Left forelimb (tissue), 1 donor: ENCODE measurements at regions not wholly inside any gene's neighbourhood (a gene's known extent, or its start where the extent isn't known, plus 50 kb on each side); places are given as distances from the start of the nearest gene placed in this dataset.

Experiments used
- DNase-seq: peaks from one replicate; pipeline ENCODE4 v3.0.0-alpha.2; 2018; ENCODE audit warnings: low spot score

- DNase-seq, result no peak
These were observed 1258.1 kb upstream of the CELF2 start for GRCh38 chr10:9759596-9759995.

DNA sequence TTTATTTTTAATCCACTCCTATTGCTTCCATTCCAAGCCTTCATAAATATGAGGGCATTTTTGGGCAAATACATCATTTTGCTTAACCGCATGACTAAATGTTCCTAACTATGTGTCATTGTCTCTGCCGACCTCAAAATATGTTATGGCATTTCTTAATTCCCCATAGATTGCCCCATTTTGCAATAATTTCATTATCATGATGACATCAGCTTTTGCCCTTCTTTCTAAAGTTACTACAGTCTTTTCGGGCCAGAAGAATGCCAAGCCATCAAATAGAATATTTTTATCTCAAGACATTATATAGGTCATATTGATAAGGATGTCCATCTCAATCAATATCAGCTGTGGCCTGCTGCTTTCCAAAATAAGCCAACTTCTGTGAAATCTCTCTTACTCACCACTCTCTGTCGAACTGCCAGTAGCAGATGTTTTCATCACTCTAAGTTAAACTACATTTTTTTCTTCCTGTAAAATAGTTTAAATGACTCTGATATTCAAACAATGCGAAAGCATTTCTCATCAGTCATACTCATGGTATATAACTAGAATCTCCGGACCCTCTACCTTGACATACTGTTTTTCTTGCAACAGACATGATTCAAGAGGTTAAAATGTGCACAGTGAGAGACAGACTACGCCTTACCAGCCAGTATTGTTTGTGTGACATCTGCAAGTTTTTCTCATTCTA lies 1254.6 kb upstream of the CELF2 start:
- DNase-seq, result no peak

DNA sequence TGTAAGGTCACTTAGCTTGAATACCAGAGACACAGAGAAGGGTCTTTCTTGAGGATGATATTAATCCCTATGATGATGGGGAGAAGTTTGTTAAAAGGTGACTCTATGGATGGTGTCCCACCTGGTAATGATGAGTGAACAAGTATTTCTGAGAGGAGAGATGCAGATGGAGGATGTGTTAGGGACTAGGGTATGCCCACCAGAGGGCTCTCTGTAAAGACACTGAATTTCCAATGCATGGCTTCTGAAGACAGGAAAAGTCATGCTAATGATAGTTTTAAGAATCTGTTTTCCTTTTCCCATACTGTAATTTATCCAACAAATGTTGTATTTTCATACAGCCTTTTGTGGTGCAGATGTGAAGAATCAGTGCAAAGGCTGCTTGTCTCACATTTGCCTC lies 1250.9 kb upstream of the CELF2 start:
- no peak for DNase-seq

GRCh38 chr10:9781666-9782065 lies 1236.0 kb upstream of the CELF2 start:
- no peak for DNase-seq

DNA sequence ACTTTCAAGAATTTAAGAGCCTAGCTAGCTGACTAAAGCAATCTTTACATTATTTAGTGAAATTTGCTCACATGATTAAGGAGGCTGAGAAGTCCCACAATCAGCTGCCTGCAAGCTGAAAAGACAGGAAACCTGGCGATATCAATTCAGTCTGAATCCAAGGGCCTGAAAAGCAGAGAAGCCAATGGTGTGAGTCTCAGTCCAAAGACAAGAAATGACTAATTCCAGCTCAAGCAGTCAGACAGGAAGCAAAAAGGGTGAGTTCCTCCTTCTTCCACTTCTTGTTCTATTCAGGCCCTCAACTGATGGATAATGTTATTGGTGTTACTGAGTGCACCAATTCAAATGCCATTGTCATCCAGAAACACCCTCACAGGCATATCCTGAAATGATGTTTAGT lies 1231.6 kb upstream of the CELF2 start:
- no peak for DNase-seq

GRCh38 chr10:9786576-9786975 lies 1231.1 kb upstream of the CELF2 start:
- DNase-seq, result no peak

- DNase-seq, result no peak
These were observed 1227.7 kb upstream of the CELF2 start for GRCh38 chr10:9789996-9790395.

GRCh38 chr10:9792181-9792580 lies 1225.5 kb upstream of the CELF2 start:
- no peak for DNase-seq

- no peak for DNase-seq
These were observed 1221.1 kb upstream of the CELF2 start for GRCh38 chr10:9796564-9796963.

GRCh38 chr10:9800011-9800410 lies 1217.7 kb upstream of the CELF2 start:
- DNase-seq, result no peak

- DNase-seq, result no peak
These were observed 1217.1 kb upstream of the CELF2 start for GRCh38 chr10:9800571-9800970.

DNA sequence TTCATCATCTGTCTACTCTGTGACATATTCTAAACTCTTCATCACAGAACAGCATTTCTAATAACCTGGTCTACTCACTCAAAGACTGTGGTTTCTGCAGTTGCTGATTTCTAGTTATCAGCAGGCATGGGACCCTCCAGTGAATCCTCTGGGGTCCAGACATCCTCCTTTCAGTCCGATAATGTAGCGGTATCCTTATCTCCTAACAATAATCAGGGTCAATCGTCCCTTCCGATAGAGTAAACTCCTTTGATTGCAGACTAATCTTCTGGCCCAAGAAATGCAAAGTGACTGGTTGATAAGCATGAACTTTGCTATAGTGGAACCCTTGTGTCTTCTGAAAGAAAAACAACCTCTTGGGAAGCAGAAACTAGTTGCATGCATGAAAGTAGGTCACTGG lies 1209.8 kb upstream of the CELF2 start:
- DNase-seq, result no peak

GRCh38 chr10:9811601-9812000 lies 1206.1 kb upstream of the CELF2 start:
- no peak for DNase-seq

DNA sequence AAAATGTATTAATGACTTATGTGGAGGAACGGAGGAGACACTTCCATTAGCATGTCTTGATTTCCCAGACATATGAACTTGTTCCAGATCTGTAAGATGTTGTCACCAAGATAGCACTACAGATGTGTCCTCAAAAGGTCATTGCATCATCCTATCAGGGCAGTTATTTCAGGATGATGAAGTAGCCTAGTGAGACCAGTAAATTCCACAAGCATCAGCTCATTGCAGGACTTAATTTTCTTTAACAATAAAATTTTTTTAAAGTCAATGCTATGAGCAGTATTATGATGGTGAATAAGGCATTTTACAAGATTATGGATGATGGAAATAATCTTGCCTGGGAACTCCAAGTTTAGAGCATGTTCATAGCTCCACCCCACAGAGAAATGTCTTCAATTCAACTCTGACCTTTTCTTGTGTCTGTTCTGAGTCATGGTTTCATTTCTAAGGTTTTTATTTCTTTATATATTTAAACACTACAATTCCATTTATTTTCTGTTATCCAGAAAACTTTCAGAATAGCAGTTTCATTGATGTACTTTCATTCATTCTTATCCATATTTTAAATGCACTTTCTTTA lies 1203.3 kb upstream of the CELF2 start:
- DNase-seq, result no peak

DNA sequence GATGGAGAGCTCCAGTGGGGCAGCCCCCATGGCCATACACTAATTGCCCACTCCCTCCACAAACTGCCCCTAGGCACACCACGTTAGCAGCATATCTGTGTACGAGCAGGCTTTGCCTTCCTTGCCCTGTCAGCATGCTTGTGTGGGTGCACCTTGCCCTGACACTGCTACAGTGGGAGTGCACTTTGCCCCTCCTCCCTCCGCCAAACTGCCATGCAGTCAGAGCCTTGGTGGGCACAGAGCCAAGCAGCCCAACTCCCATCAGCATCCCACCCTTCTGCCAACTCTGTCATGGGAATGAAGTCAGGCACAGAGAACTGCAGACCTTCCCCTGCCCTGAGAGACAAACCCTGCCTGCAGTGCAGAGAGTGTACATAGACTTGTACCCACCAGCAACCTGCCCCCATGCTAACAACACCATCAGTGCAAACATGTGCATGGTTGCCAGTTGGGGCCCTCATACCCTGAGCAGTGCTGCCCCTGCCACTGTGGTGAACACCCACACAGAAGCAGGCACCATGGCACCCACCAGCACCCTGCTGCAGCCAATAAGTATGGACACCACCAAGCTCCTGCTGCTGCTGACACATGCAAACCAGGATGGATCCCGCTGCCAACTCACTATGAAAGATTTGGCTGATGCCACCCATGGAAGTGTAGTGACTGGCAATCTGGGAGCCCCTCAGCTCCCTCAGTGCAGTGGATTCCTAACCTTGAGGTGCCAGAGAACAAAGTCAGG lies 1197.7 kb upstream of the CELF2 start:
- DNase-seq, result no peak

DNA sequence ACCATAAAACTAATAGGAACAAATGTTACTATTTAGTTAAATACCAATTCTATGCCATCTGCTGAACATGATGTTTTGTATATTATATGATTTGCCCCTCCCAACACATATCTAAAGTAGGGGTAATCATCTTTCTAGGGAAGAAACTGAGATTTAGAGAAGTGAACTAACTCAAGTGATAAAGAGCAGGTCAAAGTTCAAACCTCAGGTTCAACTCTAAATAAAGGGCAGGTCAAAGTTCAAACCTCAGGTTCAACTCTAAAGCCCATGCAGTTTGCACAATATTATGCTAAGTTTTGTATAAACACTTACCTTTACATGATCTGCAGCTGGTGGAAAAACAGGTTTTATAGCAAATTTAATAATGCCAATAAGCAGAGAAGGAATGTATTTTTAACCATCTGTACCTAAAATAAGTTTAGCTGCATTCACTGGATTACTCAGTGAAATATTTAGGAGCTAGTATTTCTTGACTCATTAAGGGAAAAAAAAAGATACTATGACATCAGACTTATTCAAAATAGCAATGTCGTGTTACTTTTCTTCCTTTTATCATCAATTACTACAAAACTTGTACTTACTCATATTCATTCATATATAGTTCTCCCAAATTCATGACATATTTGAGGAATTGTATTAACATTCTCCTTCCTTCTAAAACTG lies 1194.3 kb upstream of the CELF2 start:
- no peak for DNase-seq

- DNase-seq, result no peak
These were observed 1193.0 kb upstream of the CELF2 start for GRCh38 chr10:9824631-9825071.

- no peak for DNase-seq
These were observed 1192.1 kb upstream of the CELF2 start for GRCh38 chr10:9825491-9826018.

DNA sequence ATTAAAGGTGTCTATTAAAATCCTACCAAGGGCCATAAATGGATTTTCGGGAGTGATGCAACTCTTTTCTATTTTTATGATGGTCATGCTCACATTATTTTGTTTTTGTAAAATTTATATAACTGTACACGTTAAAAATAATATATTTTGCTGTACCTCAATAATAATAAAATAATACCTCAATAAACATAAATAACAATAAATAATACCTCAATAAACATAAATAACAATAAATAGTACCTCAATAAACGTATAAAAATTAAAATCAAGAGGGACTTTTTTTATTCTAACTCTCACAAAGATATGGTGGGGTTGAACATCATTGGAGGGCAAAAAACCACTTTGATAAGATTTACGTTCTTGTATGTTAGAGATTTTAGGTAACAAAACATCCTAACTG lies 1189.6 kb upstream of the CELF2 start:
- no peak for DNase-seq

- no peak for DNase-seq
These were observed 1183.7 kb upstream of the CELF2 start for GRCh38 chr10:9833942-9834341.

DNA sequence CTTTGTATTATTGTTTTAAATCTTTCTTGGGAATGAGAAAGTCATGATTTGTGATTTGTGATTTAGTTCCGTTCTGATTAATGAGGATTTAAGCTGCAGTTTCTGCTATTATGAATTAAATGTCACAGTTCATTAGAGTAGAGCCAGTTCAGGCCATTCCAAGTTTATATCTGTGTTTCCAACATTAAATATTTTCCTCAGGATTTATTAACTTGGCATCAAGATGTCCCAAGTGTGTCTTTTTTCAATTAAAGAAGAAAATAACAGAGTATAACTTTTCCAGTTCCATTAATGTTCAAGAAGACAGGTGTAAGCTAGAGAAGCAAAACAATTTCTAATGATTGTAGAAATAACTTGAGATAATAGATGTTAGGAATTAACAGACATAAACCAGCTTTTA lies 1183.2 kb upstream of the CELF2 start:
- no peak for DNase-seq

GRCh38 chr10:9845075-9845474 lies 1172.6 kb upstream of the CELF2 start:
- no peak for DNase-seq

GRCh38 chr10:9848278-9848677 lies 1169.4 kb upstream of the CELF2 start:
- DNase-seq, result no peak
